ENCODE measurements at regions not wholly inside any gene's neighbourhood (a gene's known extent, or its start where the extent isn't known, plus 50 kb on each side); places are given as distances from the start of the nearest gene placed in this dataset.

DNA sequence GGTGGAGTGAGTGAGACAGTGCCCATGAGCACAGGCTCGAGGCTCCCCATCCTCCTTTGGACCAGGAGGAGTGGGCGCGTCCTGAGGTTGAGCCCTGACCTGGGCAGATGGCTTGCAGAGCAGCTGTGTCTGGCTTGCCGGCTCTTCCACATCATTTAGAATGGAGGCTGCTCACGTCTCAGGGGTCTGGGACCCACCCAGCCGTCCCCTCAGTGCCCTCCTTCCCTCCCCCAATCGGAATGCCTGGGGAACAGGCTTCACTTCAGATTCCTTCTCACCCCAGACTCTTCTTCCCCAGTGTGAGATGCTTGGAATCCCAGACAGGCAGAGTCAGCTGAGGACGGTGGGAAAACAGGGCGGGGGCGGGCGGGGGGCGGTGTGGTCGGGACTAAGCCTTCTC is 968.6 kb upstream of the ZNF722 start:
- Mint-ChIP-seq H3K4me1 (ENCODE audit: unreplicated experiment) (no peaks in the 10 kb centered on the region), H3K27me3 (ENCODE audit: unreplicated experiment) (no peaks in the 10 kb centered on the region), H3K4me3 (ENCODE audit: unreplicated experiment) (no peak overlapping the region), H3K27ac (ENCODE audit: unreplicated experiment) (no peak overlapping the region), H3K36me3 (ENCODE audit: unreplicated experiment) (no peaks in the 10 kb centered on the region), H3K9me3 (ENCODE audit: unreplicated experiment) (peaks cover 67% of the 10 kb centered on the region)
- DNase-seq (ENCODE audit: extremely low spot score, unreplicated experiment): peak; percentile 71
- TF ChIP-seq, protein P1, sequence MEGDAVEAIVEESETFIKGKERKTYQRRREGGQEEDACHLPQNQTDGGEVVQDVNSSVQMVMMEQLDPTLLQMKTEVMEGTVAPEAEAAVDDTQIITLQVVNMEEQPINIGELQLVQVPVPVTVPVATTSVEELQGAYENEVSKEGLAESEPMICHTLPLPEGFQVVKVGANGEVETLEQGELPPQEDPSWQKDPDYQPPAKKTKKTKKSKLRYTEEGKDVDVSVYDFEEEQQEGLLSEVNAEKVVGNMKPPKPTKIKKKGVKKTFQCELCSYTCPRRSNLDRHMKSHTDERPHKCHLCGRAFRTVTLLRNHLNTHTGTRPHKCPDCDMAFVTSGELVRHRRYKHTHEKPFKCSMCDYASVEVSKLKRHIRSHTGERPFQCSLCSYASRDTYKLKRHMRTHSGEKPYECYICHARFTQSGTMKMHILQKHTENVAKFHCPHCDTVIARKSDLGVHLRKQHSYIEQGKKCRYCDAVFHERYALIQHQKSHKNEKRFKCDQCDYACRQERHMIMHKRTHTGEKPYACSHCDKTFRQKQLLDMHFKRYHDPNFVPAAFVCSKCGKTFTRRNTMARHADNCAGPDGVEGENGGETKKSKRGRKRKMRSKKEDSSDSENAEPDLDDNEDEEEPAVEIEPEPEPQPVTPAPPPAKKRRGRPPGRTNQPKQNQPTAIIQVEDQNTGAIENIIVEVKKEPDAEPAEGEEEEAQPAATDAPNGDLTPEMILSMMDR (IDR thresholded peaks at IDR 0.05): no peak

DNA sequence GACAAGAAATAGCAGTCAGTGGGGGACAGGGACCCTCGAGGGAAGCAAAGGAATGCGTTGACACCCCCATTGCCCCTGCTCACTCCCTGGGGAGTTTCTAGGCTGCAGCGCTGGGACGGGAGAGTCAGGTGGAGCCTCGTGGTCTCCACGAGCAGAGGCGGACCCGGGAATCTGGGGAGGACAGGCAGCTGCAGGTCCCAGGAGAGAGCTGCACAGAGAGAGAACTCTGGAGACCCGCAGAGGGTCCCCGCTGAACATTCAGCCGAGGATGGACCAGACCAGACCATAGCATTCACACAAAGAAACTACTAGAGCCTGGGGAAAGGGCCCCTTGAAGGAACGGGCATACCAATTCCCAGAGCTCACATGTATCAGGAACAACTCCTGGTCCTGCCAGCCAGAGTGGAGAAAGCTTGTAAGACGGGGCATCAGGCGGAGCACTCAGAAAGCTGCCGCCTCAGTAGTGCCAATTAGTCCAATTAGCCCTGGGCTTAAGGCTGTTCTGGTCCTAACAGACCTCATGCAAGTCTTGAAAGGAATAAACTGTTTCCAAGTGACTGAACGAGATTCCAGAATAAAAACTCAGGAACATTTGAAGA is 966.7 kb upstream of the ZNF722 start:
- DNase-seq (ENCODE audit: extremely low spot score, unreplicated experiment): no peak
- H3K27ac Mint-ChIP-seq (ENCODE audit: unreplicated experiment): no peak overlapping the region
- H3K4me1 Mint-ChIP-seq (ENCODE audit: unreplicated experiment): no peaks in the 10 kb centered on the region
- H3K4me3 Mint-ChIP-seq (ENCODE audit: unreplicated experiment): no peak overlapping the region
- no peaks in the 10 kb centered on the region for H3K36me3 Mint-ChIP-seq (ENCODE audit: unreplicated experiment)
- TF ChIP-seq, protein P1 (IDR thresholded peaks at IDR 0.05): no peak
- peaks cover 69% of the 10 kb centered on the region for H3K9me3 Mint-ChIP-seq (ENCODE audit: unreplicated experiment)
- no peaks in the 10 kb centered on the region for H3K27me3 Mint-ChIP-seq (ENCODE audit: unreplicated experiment)

DNA sequence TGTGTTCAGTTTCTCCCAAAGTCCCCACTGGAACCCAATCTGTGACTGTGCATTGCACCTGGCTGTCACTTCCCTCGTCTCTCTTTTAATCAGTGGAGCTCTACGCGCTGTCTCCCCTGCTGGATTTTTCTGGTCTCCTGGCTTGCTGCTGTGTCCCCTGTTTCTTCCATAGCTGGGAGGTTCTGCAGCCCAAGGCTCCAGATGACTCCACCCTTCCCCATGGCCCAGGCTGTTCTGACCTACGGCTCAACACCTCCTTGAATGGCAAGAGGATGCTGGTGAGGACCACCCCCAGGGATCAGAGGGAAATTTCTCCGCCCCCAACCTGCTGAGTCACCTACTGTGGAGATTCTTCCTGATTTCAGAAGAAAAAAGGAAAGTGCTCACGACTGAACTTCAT is 961.4 kb upstream of the ZNF722 start:
- H3K36me3 Mint-ChIP-seq (ENCODE audit: unreplicated experiment): no peaks in the 10 kb centered on the region
- no peak overlapping the region for H3K27ac Mint-ChIP-seq (ENCODE audit: unreplicated experiment)
- TF ChIP-seq, protein P1 (IDR thresholded peaks at IDR 0.05): no peak
- no peaks in the 10 kb centered on the region for H3K27me3 Mint-ChIP-seq (ENCODE audit: unreplicated experiment)
- H3K9me3 Mint-ChIP-seq (ENCODE audit: unreplicated experiment): peaks cover 71% of the 10 kb centered on the region
- H3K4me1 Mint-ChIP-seq (ENCODE audit: unreplicated experiment): no peaks in the 10 kb centered on the region
- no peak for DNase-seq (ENCODE audit: extremely low spot score, unreplicated experiment)
- H3K4me3 Mint-ChIP-seq (ENCODE audit: unreplicated experiment): no peak overlapping the region

DNA sequence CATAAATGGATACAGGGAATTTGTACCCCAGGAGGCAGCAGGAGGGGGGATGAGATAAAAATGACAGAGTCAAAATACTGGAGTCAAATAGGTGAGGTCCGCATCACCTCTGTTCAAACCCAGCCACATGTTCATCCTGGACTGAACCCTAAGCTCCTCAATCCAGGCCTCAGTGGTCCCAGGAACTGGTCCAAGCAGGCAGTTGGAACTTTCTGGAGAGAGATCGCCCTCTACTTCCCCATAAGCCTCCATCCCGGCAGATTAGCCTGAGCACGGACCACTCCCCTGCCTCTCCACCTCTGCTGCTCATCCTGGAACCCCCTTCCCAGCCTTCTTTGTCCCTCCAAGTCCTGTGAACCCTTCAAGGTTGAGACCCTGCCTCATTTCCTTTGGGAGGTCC is 959.7 kb upstream of the ZNF722 start:
- DNase-seq (ENCODE audit: extremely low spot score, unreplicated experiment): peak; percentile 81
- no peak overlapping the region for H3K4me3 Mint-ChIP-seq (ENCODE audit: unreplicated experiment)
- no peaks in the 10 kb centered on the region for H3K4me1 Mint-ChIP-seq (ENCODE audit: unreplicated experiment)
- no peak overlapping the region for H3K27ac Mint-ChIP-seq (ENCODE audit: unreplicated experiment)
- H3K9me3 Mint-ChIP-seq (ENCODE audit: unreplicated experiment): peaks cover 77% of the 10 kb centered on the region
- TF ChIP-seq, protein P1 (IDR thresholded peaks at IDR 0.05): no peak
- no peaks in the 10 kb centered on the region for H3K27me3 Mint-ChIP-seq (ENCODE audit: unreplicated experiment)
- H3K36me3 Mint-ChIP-seq (ENCODE audit: unreplicated experiment): no peaks in the 10 kb centered on the region

DNA sequence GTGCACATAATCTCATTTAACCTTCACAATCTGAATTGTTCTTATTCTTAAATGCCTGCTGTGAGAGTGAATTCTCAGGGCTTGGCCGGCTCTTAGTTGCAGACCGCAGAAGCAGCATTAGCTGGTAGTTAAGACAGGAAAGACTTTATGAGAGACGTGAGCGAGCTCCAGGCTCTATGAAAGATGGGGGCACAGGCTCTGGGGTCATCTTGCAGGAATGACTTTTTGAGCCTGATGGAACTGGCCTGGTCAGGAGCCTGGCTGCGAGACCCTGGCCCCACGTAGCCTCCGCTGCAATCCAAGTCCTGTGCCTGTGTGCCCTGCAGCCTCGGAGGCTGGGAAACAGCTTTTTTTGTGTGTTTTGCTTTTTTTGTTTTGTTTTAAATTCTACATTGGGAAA is 958.8 kb upstream of the ZNF722 start:
- Mint-ChIP-seq H3K4me3 (ENCODE audit: unreplicated experiment) (no peak overlapping the region), H3K4me1 (ENCODE audit: unreplicated experiment) (no peaks in the 10 kb centered on the region), H3K36me3 (ENCODE audit: unreplicated experiment) (no peaks in the 10 kb centered on the region), H3K27ac (ENCODE audit: unreplicated experiment) (no peak overlapping the region), H3K27me3 (ENCODE audit: unreplicated experiment) (no peaks in the 10 kb centered on the region), H3K9me3 (ENCODE audit: unreplicated experiment) (peaks cover 77% of the 10 kb centered on the region)
- TF ChIP-seq, protein P1 (IDR thresholded peaks at IDR 0.05): no peak
- DNase-seq (ENCODE audit: extremely low spot score, unreplicated experiment): peak; percentile 69

Measured in osteocyte (in vitro differentiated cells).